Retinal pigment epithelial cell (primary cell): ENCODE measurements at regions not wholly inside any gene's neighbourhood (a gene's known extent, or its start where the extent isn't known, plus 50 kb on each side); places are given as distances from the start of the nearest gene placed in this dataset.
A peak's percentile ranks its signal among the peaks of the same experiment; 100 is the strongest.

Source experiments
- DNase-seq: peaks from one replicate; pipeline ENCODE4 v3.0.0-alpha.2; 2010; ENCODE audit warnings: low read depth
- H3K4me3 ChIP-seq: 2 replicates; pipeline ENCODE4 v1.5.1; 2011; ENCODE audit warnings: mild to moderate bottlenecking, low read length, control low read depth, moderate library complexity
- TF ChIP-seq, protein P1 (sequence below): conservative IDR thresholded peaks from 2 replicates; pipeline ENCODE4 v1.5.1; 2011; ENCODE audit warnings: low read depth, low read length, control low read depth, inconsistent platforms

DNA sequence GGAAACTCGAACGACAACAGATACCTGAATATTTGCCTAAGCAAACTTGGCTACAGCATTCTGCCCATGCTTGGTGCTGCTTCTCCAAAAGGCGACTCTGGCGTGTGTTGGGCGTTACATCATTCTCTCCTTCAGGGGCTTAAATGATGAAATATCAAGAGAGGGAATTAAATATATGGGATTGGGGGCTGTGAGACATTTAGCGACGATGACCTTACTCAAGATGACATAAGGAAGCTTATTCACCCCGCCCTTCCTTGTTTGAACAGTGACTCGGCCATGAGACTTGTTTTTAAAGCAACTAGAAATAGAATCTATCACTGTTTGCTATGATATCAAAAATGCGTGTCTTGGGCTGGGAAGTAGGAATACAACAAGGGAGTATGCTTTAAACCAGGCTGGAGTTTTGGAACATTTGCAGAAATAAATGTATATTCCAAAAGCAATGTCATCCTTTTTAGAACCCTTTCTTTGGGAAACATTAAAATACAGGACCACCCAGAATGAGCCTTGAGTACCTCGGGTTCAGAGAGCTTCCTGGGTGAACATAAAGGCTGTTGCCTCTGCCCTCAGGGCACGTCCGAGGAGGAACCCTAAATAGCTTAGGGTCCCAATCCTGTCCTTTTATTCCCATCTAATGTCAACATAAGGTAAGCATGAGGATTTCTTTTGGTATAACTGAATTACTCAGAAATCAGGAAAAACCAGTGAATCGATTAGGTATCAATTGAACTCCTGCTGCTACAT, 123.3 kb upstream of the SLC45A1 start:
- no peak for DNase-seq
- TF ChIP-seq, protein P1, sequence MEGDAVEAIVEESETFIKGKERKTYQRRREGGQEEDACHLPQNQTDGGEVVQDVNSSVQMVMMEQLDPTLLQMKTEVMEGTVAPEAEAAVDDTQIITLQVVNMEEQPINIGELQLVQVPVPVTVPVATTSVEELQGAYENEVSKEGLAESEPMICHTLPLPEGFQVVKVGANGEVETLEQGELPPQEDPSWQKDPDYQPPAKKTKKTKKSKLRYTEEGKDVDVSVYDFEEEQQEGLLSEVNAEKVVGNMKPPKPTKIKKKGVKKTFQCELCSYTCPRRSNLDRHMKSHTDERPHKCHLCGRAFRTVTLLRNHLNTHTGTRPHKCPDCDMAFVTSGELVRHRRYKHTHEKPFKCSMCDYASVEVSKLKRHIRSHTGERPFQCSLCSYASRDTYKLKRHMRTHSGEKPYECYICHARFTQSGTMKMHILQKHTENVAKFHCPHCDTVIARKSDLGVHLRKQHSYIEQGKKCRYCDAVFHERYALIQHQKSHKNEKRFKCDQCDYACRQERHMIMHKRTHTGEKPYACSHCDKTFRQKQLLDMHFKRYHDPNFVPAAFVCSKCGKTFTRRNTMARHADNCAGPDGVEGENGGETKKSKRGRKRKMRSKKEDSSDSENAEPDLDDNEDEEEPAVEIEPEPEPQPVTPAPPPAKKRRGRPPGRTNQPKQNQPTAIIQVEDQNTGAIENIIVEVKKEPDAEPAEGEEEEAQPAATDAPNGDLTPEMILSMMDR: no peak
- no peak overlapping the region for H3K4me3 ChIP-seq

DNA sequence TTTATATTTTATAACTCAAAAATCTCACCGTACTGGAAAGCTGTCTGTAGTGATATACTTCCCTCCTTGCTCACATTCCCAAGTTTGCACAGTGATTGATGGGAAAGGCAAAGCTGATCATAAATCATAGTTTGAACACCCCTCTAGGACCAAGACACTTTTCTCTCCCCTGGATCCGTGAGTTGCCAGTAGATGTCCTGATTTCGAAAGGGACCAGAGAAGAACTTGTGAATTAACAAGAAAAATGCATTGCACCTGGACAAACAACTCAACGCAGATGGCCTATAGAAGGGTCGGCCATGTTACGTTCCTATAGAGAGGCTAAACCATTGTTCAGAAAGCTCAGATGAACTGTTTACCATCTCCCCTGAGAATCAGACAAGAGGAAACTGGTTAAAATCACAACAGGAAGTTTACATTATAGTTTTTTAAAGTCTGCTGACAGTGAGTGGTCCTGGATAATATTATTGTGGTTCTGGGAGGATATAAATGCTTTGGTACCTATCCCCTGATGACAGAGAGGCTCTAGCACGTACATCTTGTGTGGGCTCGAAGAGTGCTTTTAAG, 124.0 kb upstream of the SLC45A1 start:
- no peak for DNase-seq
- TF ChIP-seq, protein P1: no peak
- H3K4me3 ChIP-seq: no peak overlapping the region

DNA sequence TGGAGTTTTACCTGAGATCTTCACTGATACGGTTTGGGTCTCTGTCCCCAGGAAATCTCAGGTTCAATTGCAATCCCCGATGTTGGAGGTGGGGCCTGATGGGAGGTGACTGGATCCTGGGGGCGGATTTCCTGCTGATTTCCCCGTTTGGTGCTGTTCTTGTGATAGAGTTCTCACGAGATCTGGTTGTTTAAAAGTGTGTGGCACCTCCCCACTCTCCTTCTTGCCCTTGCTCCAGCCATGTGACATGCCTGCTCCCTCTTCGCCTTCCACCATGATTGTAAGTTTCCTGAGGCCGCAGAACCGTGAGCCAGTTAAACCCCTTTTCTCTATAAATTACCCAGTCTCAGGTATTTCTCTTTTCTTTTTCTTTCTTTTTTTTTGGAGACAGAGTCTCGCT, 126.4 kb upstream of the SLC45A1 start:
- H3K4me3 ChIP-seq: no peak overlapping the region
- DNase-seq: no peak
- TF ChIP-seq, protein P1: no peak

DNA sequence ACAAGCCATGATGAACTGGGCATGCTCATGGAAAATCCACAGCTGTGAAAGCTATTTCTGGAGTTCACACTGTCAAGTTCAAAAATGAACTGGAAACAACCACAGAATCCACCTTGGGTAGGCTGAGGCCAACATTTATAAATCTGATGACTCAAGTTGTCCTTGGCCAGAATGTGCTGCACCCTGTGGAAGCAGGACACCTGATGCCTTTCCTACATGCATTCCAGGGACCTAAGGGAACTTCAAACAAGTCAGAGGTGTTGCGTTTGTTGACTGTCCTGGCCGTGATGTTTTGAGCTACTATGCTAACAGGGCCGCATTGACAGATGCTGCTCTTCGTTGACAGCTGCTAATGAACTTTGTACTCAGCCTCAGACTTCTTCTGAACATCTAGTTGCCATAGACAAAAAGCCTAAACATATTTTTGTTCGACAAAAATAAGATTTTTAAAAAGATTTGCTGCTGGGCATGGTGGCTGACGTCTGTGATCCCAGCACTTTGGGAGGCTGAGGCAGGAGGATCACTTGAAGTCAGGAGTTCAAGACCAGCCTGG, 127.9 kb upstream of the SLC45A1 start:
- H3K4me3 ChIP-seq: no peak overlapping the region
- DNase-seq: no peak
- TF ChIP-seq, protein P1: no peak

DNA sequence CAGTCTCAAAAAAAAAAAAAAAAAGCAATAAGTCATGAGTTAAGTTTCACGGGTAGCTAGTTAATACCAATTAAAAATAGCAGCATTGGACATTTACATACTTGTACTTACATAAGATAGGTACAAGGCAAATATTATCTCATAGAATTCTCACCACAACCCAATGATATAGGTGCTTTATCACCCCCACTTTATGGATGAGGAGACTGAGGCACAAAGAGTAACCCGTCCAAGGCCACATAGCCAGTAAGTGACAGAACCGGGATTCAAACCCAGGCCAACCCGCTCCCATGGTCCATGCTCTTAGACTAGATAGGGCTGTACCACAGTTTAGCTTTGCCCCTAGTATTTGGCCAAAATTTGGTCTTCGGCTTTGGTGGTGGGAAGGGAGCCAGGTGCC, 132.5 kb upstream of the SLC45A1 start:
- no peak for DNase-seq
- TF ChIP-seq, protein P1: no peak
- H3K4me3 ChIP-seq: no peak overlapping the region

DNA sequence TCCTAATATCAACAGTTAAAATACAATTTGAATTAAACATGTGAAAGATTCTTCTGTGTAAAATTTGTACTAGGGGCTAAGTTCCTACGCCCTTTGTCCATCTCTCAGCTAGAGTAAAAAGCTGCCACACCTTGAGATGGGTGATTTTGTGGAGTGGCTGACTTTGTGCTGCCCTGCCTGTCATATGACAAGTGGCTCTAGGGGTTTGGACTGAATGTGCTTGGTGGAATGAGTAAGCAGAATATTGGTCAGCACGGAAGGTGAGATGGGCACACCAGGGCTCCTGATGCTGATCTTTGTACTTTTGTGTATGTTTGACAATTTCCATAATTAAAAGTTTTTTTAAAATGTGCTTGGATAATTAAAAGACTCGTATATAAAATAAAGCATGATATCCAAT, 133.6 kb upstream of the SLC45A1 start:
- no peak overlapping the region for H3K4me3 ChIP-seq
- TF ChIP-seq, protein P1: no peak
- DNase-seq: no peak

DNA sequence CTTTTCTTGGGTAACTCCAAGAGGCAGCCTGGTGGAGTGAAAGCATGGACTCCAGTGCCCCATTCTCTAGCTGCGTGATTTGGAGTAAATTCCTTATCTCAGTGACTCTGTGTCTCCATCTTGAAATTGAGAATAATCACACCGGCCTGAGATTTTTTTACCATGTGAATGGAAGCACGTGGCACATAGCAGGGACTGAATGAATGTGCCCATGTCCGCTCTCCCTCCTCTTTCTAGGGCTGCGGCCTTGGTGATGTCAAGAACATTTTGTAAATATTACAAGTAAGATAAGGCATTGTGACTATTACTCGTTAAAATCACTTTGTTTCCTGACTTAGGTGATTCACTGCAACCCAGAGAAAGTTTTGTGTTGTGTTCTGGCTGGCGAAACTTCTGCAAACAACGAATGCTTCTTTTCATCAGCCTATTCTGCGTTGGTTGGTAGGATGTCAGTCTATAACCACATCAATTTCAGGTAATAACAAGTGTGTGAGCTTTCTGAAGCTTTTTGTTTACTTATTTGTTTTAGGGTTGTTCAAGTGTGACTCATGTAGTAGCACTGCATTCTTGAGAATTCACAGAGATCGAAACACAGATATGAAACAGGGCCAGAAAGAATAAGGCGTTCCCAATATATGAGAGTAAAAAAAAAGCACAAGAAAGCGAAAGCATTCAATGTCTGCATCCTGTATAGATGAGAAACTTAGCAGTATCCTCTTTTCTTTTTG, 135.7 kb upstream of the SLC45A1 start:
- DNase-seq: peak; percentile 70
- no peak overlapping the region for H3K4me3 ChIP-seq

More for the DNA sequence above, 135.7 kb upstream of the SLC45A1 start:
- TF ChIP-seq, protein P1: no peak
